Left lobe of liver (tissue), 2 donors: ENCODE measurements at regions not wholly inside any gene's neighbourhood (a gene's known extent, or its start where the extent isn't known, plus 50 kb on each side); places are given as distances from the start of the nearest gene placed in this dataset.
"Not testable (repeated sequence)": the region's sequence is repeated elsewhere in the genome, so short reads cannot be mapped to it uniquely, and the experiment has no call there.

ENCODE experiments used
- ATAC-seq: fragments of 200-7000 bp; cut with Tn5 transposase; one replicate; pipeline ENCODE4 v1.9.1; 2020; ENCODE audit warnings: mild to moderate bottlenecking, moderate library complexity
- DNase-seq: peaks from one replicate; pipeline ENCODE4 v3.0.0-alpha.2; 2020; ENCODE audit warnings: low spot score
- donor health status: DM: no; HTN: no; CAD: no; lungs with moderate emphysema.
- donor health status: DM: no; HTN: yes; CAD: no.

DNA sequence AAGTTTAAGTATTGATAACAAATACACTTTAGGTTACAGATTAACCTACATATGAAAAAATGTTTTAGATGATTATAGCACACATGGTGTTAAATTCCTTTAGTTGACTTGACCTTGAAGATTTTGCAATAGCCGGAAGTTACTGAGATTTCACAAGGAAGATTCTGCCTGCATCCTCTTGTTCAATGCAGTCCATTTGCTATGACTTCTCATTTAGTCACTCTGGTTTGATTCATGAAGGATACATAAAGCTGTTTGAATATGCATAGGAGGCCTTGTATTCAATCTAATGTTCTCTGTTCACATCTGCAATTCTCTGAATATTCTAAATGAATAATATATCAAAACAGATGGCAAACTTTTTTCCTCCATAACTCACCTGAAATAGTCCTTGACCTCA is 870.2 kb upstream of the GOT2 start:
- ATAC-seq (no peak), DNase-seq (no peak)

- no peak for DNase-seq
- ATAC-seq: no peak
Observed at GRCh38 chr16:59601452-59601851, 867.3 kb upstream of the GOT2 start.

GRCh38 chr16:59597269-59597668 is 863.2 kb upstream of the GOT2 start:
- ATAC-seq (no peak), DNase-seq (no peak)

DNA sequence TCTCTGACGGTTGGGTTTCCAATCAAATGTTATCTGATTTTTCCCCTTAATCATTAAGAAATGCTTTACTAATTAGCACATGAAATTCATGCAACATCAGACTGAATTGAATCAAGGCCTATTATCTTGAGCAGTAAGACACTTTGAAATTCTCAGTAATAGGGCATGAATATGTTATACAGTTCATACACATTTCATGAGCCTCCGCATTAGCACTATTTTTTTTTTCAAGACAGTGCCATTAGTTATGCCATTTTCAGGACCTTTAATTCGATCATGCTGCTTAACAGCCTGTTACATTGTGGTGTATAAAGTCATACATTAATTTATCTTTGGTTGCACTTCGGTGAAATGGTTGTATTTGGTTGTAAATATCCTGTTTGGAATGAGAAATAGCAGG is 862.6 kb upstream of the GOT2 start:
- DNase-seq (no peak), ATAC-seq (no peak)

DNA sequence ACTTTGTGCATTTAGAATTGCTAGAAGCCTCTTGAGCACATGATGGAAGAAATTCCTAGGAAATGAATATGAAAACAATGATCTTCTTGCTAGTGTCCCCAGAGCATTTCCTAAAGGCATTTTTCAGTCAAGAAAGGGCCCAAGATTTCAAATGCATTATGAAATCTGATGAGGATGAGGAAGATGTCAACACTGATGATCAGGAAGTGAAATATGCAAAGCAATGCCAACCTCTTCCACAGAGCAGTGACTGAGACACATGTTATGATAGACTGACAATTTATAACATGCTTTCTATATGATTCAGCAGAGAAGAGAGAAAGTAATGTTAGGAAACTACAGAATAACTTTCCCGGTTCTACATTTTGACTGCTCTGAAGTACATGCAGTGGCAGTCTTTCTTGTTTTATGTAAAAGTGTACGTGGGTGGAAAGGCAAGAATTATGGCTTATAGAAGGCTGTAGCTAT is 859.1 kb upstream of the GOT2 start:
- DNase-seq: no peak
- ATAC-seq: no peak

- DNase-seq (no peak), ATAC-seq (no peak)
Observed at GRCh38 chr16:59591480-59591879, 857.4 kb upstream of the GOT2 start.

DNA sequence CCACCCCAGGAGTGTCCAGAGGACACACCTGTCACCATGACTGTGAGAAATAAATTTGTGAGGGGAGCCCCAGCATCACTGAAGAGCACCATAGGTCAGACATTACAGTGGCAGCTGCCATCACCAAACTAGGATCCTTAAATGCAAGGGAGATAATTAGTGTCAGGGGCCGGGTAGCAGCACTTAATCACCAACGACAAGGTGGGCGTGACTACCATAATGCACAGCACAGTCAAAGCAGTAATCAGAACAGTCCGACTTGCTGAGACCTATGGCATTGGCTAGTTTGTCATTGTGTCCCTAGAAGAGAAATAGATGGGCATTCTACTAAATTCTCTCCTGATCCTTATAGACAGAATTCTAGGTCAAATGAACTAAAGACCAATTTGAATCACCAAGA is 856.7 kb upstream of the GOT2 start:
- DNase-seq (no peak), ATAC-seq (no peak)

GRCh38 chr16:59586331-59586730 is 852.2 kb upstream of the GOT2 start:
- no peak for ATAC-seq

GRCh38 chr16:59574296-59574695 is 840.2 kb upstream of the GOT2 start:
- DNase-seq (no peak), ATAC-seq (no peak)

More at GRCh38 chr16:59586331-59586730, 852.2 kb upstream of the GOT2 start:
- DNase-seq: no peak

DNA sequence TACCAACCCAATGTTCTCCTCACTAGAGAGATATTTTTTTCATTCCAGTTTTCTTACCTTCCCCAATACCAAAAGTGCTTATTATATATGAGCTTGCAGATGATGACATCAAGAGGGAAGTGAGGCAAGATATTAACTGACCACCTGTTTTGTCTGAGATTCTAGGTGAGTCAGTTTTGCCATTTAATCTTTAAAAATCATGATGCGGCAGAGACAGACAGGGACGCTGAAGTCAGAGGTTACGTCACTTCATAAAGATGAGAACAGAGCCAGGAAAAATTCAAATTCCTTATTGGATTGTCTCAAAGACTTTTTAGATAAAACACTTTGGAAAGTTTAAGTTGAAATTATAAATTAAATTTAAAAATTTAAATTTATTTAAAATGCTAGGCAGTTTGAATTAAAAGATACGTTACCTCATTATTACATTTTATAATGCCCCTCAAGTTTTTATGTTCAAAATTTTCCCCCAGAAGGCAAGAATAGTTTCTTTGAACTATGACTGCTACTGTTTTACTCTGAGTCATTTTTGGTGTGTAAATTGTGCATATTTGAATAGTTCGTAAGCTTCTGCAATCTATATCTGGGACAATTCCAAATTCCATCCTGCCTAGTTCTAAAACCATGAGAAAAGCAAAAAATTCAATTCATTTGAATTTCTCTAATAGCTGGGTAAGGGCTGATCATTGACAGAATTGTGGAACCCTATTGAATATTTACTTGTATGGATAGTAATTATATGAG is 839.6 kb upstream of the GOT2 start:
- no peak for DNase-seq

DNA sequence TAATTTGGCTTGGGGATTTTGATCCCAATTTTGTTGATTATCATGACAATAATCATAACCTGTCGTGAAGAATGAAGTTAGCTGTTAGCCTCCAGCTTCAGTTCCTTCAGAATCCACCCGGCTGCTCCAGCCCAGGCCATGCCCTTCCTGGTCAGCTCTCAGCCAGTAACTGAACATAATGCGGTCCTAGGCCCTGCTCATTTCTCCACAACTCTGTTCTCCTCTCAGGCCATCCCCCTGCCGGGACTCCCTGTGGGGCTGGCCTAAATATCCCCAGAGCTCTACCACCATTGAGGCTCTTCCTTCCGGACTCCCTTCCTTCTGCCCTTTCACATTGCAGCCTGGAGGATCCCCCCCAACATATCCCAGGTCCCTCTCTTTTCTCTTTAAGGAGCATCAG is 833.4 kb upstream of the GOT2 start:
- DNase-seq (no peak), ATAC-seq (no peak)

More for the DNA sequence above, 839.6 kb upstream of the GOT2 start:
- ATAC-seq: no peak

DNA sequence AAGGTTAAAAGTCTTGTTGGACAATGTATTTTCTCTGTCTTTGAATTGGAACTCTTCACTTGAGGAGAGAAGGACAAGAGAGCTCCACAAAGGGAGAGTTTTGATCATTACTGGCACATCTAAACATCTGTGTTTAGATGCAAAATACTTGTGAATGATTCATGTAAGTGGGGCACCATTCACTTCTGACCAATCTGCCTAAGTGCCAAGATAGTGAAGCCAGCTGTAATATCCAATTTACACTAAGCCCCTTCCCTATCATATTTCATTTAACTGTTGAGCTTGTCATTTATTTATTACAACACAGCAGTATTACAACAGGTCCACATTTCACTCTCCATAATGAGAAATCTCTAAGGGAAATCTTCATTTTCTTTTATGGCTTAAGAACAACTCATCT is 832.3 kb upstream of the GOT2 start:
- ATAC-seq (no peak), DNase-seq (no peak)

- ATAC-seq: no peak
- no peak for DNase-seq
Observed at GRCh38 chr16:59558679-59559078, 824.6 kb upstream of the GOT2 start.

DNA sequence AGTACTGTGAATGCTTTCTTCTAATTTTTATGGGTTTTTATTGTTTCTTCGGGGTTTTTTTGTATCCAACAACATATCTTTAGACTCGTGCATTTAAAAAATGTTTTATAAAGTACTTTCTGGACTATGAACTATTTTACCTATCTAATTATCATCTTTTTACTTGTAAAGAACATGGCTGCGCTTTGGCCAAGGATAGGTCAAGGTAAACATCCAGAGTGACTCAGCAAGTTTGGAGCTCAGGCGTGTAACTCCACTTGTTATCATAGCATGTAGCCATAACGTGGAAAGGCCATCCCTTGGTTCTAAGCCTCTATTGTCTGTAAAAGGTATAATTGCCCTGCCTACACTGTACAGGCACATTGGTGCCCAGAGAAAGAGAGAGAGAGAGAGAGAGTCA is 818.0 kb upstream of the GOT2 start:
- ATAC-seq: no peak
- no peak for DNase-seq

DNA sequence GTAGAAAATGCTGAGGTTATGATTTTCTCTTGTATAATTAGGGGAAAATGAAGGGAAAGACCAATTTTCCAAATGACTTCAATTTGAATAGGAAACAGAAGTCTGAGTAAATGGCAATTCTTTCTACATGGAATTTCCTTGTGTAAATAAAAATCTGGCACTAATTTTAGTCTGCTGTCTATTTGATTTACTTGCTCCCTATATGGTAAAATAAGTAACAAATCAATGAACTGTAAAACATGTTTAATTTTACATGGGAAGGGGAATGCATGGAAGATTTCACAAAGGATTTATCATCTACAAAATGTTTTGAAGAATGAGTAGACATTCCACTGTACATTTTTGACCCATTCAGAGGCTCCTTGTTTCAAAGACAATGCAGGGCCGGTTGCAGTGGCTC is 811.6 kb upstream of the GOT2 start:
- no peak for DNase-seq
- no peak for ATAC-seq

DNA sequence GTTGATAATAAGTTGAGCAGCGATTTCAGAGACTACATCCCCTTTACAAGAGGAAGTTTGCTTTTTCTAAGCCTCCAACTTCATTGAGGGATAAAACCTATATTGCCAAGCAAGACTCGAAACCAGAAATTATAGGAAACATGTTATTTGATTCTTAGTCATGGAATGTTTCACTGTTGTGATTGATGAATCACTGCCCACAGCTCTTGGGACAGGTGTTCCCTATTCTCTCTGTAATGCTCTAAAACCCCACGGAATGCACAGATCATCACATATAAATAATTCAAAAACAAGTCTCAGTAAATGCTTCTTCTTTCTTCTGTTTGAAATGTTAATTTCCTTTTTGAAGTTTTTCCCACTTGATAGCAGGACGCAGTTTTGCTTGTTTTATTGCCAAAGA is 809.5 kb upstream of the GOT2 start:
- DNase-seq: no peak
- no peak for ATAC-seq

DNA sequence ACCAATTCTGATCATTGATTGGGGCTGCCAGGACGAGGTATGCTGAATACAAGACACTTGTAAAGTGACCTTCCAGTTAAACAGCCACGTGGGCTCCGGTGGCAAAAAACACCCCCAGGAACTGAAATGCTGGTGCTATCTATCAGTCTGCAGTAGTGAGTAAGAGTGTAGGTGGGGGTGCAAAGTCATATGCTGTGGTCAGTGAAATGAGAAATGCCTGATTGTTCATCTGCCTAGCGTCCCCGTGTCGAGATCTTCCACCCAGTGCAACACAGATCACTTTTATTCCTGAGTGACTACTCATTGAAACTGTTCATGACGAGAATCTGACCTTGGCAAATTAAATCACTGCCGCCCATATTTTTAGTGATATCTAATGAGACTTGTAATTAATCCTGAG is 806.5 kb upstream of the GOT2 start:
- ATAC-seq: no peak
- no peak for DNase-seq

DNA sequence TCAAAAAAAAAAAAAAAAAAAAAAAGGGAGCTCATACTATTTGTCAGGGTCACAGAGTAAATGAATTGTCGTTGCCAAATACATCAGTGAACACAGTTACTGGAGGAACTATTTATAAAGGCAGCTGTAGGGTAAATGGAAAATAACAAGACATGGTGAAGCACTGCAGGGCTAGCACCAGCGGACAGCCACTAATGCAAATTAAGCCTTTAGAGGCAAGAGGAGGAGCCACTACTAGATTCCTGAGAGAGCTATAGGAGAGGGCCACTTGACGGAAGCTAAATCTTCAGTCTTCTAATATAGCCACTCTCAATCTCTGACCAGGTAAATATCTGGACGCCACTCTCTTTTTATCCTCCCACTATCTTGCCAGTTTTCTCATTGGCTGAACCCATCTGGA is 801.2 kb upstream of the GOT2 start:
- no peak for DNase-seq
- ATAC-seq: no peak

GRCh38 chr16:59527206-59527997 is 793.3 kb upstream of the GOT2 start:
- DNase-seq (no peak), ATAC-seq (no peak)

GRCh38 chr16:59522826-59523225 is 788.7 kb upstream of the GOT2 start:
- DNase-seq (no peak), ATAC-seq (no peak)

DNA sequence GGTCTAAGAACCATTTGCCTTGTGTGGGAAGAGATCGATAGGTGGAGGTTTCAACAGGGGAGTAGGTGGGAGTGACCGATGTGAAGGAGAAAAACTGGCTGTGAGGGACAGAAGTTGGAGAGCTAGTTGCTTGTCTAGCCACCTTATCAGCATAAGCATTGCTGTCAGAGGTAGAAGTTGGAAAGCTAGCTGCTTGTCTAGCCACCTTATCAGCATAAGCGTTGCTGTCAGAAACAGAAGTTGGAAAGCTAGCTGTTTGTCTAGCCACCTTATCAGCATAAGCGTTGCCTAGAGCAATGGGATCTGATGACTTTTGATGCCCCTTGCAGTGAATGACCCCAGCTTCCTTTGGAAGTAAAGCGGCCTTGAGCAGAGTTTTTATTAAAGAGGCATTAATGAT is 784.6 kb upstream of the GOT2 start:
- not testable (repeated sequence) for ATAC-seq, DNase-seq

DNA sequence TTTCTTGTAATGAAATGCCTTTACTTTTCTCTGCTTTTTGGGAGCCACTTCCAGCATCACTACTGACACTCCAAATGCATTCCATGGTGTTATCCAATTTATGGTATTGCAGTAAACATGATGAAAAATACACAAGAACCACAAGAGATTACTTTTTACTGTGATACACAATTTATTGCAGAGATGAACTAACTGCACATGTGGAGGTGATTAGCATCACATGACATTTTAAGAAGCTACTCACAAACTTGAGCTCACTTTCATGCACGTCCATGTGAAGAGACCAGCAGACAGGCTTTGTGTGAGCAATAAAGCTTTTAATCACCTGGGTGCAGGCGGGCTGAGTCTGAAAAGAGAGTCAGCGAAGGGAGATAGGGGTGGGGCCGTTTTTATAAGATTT is 780.5 kb upstream of the GOT2 start:
- DNase-seq: no peak
- no peak for ATAC-seq
